HEK293T (cell line): ENCODE measurements at regions not wholly inside any gene's neighbourhood (a gene's known extent, or its start where the extent isn't known, plus 50 kb on each side); places are given as distances from the start of the nearest gene placed in this dataset.

ENCODE experiments used
- BHLHE40 ChIP-seq: fragments of 450-650 bp; IDR thresholded peaks from 2 replicates; pipeline ENCODE4 v1.6.1; 2016; ENCODE audit warnings: mild to moderate bottlenecking, moderate library complexity, borderline replicate concordance
- FOXA1 ChIP-seq: fragments of 450-650 bp; IDR thresholded peaks from 2 replicates; pipeline ENCODE4 v1.6.1; 2016; ENCODE audit warnings: mild to moderate bottlenecking
- FOXK2 ChIP-seq: fragments of 450-650 bp; IDR thresholded peaks from 2 replicates; pipeline ENCODE4 v1.6.1; 2016; ENCODE audit warnings: mild to moderate bottlenecking
- FOXM1 ChIP-seq: fragments of 450-650 bp; IDR thresholded peaks from 2 replicates; pipeline ENCODE4 v1.6.1; 2017; ENCODE audit warnings: mild to moderate bottlenecking, borderline replicate concordance
- HDGF ChIP-seq: fragments of 450-650 bp; IDR thresholded peaks from 2 replicates; pipeline ENCODE4 v1.6.1; 2017; ENCODE audit warnings: antibody characterized with exemption, borderline replicate concordance
- L3MBTL2 ChIP-seq: fragments of 450-650 bp; conservative IDR thresholded peaks from 2 replicates; pipeline ENCODE4 v1.6.1; 2016; ENCODE audit warnings: mild to moderate bottlenecking
- SP1 ChIP-seq: fragments of 450-650 bp; IDR thresholded peaks from 2 replicates; pipeline ENCODE4 v1.6.1; 2017
- SUZ12 ChIP-seq: fragments of 450-650 bp; IDR thresholded peaks from 2 replicates; pipeline ENCODE4 v1.6.1; 2016; ENCODE audit warnings: mild to moderate bottlenecking
- TARDBP ChIP-seq: fragments of 450-650 bp; IDR thresholded peaks from 2 replicates; pipeline ENCODE4 v1.6.1; 2016

DNA sequence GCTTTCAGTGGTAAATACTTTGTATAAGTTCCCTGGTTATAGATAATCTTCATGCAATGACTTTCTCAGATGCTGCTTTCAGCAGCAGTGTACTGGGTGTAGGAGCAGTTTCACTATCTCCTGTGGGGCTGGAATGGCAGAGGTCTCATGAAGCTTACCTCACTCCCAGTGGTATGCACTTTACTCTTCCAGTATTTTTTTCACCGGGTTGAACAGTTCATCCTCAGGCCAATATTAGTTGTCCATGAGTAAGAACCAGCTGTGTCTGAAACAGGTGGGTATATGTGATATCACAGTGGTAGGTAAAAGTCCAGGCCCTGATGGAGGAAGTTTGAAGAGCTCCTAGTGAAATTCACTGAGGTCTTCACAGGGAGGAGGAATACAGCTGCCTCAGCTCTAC lies 351.5 kb upstream of the EMCN start:
- no peak for TF ChIP-seq L3MBTL2
- no peak for TF ChIP-seq TARDBP
- TF ChIP-seq BHLHE40, result no peak
- TF ChIP-seq FOXM1, result no peak
- TF ChIP-seq FOXK2, result no peak
- TF ChIP-seq SP1, result no peak
- no peak for TF ChIP-seq FOXA1
- TF ChIP-seq SUZ12, result no peak
- TF ChIP-seq HDGF, result no peak
